GM18951 (cell line): ENCODE measurements at regions not wholly inside any gene's neighbourhood (a gene's known extent, or its start where the extent isn't known, plus 50 kb on each side); places are given as distances from the start of the nearest gene placed in this dataset.

Experiments
- POLR2A ChIP-seq: IDR thresholded peaks from 4 replicates; pipeline ENCODE4 v1.6.1; 2011; ENCODE audit warnings: mild to moderate bottlenecking; ENCODE audit not compliant: insufficient read length, insufficient read depth; ENCODE audit errors: extremely low read depth
- in situ Hi-C: fragments of 300-500 bp; cut with MboI; formaldehyde crosslinking; loops from one replicate; pipeline ENCODE4 v1.12.0; 2022; ENCODE audit warnings: low sequenced_read_pairs, mixed read lengths, inconsistent platforms; ENCODE audit not compliant: unreplicated experiment

GRCh38 chr15:69723404-69724096 lies 270.9 kb downstream of the RPLP1 start:
- TF ChIP-seq POLR2A, result no peak
- in situ Hi-C loops, result no loop called here

- in situ Hi-C loops, result no loop called here
- no peak for TF ChIP-seq POLR2A
Measured at GRCh38 chr15:69724333-69724732, 271.7 kb downstream of the RPLP1 start.

- in situ Hi-C loops, result loop anchor here (25.0 kb wide), 1 partner anchor 362 kb away; the partner anchor contains the start of gene TLE3
- TF ChIP-seq POLR2A, result no peak
Measured at GRCh38 chr15:69725275-69725674, 272.7 kb downstream of the RPLP1 start.

- in situ Hi-C loops, result loop anchor here (25.0 kb wide), 1 partner anchor 361 kb away; the partner anchor contains the start of gene TLE3
- TF ChIP-seq POLR2A, result no peak
Measured at GRCh38 chr15:69725957-69726356, 273.3 kb downstream of the RPLP1 start.

- TF ChIP-seq POLR2A, result no peak
- in situ Hi-C loops, result loop anchor here (25.0 kb wide), 1 partner anchor 360 kb away; the partner anchor contains the start of gene TLE3
Measured at GRCh38 chr15:69727121-69727924, 274.7 kb downstream of the RPLP1 start.

GRCh38 chr15:69729167-69729748 lies 276.6 kb downstream of the RPLP1 start:
- in situ Hi-C loops, result loop anchor here (25.0 kb wide), 1 partner anchor 358 kb away; the partner anchor contains the start of gene TLE3
- no peak for TF ChIP-seq POLR2A

GRCh38 chr15:69730281-69731080 lies 277.9 kb downstream of the RPLP1 start:
- no peak for TF ChIP-seq POLR2A

GRCh38 chr15:69731081-69731330 lies 278.4 kb downstream of the RPLP1 start:
- in situ Hi-C loops, result loop anchor here (25.0 kb wide), 1 partner anchor 356 kb away; the partner anchor contains the start of gene TLE3
- TF ChIP-seq POLR2A, result no peak

More at GRCh38 chr15:69730281-69731080, 277.9 kb downstream of the RPLP1 start:
- in situ Hi-C loops, result loop anchor here (25.0 kb wide), 1 partner anchor 357 kb away; the partner anchor contains the start of gene TLE3

- TF ChIP-seq POLR2A, result no peak
- in situ Hi-C loops, result loop anchor here (25.0 kb wide), 1 partner anchor 356 kb away; the partner anchor contains the start of gene TLE3
Measured at GRCh38 chr15:69731581-69731980, 279.0 kb downstream of the RPLP1 start.

GRCh38 chr15:69732133-69732532 lies 279.5 kb downstream of the RPLP1 start:
- in situ Hi-C loops, result loop anchor here (25.0 kb wide), 1 partner anchor 355 kb away; the partner anchor contains the start of gene TLE3
- no peak for TF ChIP-seq POLR2A

GRCh38 chr15:69734699-69735098 lies 282.1 kb downstream of the RPLP1 start:
- in situ Hi-C loops, result loop anchor here (25.0 kb wide), 1 partner anchor 353 kb away; the partner anchor contains the start of gene TLE3
- no peak for TF ChIP-seq POLR2A

- TF ChIP-seq POLR2A, result no peak
- in situ Hi-C loops, result loop anchor here (25.0 kb wide), 1 partner anchor 352 kb away; the partner anchor contains the start of gene TLE3
Measured at GRCh38 chr15:69735121-69735520, 282.5 kb downstream of the RPLP1 start.

- in situ Hi-C loops, result loop anchor here (25.0 kb wide), 1 partner anchor 351 kb away; the partner anchor contains the start of gene TLE3
- no peak for TF ChIP-seq POLR2A
Measured at GRCh38 chr15:69736161-69736560, 283.5 kb downstream of the RPLP1 start.

GRCh38 chr15:69737916-69738315 lies 285.3 kb downstream of the RPLP1 start:
- no peak for TF ChIP-seq POLR2A
- in situ Hi-C loops, result loop anchor here (25.0 kb wide), 1 partner anchor 349 kb away; the partner anchor contains the start of gene TLE3
